ENCODE measurements at regions not wholly inside any gene's neighbourhood (a gene's known extent, or its start where the extent isn't known, plus 50 kb on each side); places are given as distances from the start of the nearest gene placed in this dataset.
A peak's percentile ranks its signal among the peaks of the same experiment; 100 is the strongest.

- BruUV-seq (replicated peaks) = no TSS peak
- CTCF ChIA-PET = no interaction called here
These were observed 67.4 kb upstream of the DSP start for GRCh38 chr6:7473805-7474719.

GRCh38 chr6:7475081-7475480 lies 66.4 kb upstream of the DSP start:
- Histone ChIP-seq H3K27ac (ENCODE audit: low read depth, low read length, poor library complexity, severe bottlenecking) (no peak overlapping the region), H3K27me3 (replicated peaks; ENCODE audit: insufficient read depth, low read depth, low read length, poor library complexity) (no peaks in the 10 kb centered on the region), H3K9me3 (ENCODE audit: low read depth, low read length, poor library complexity, severe bottlenecking) (no peaks in the 10 kb centered on the region), H3K4me1 (ENCODE audit: insufficient read depth, low read length, poor library complexity, severe bottlenecking) (no peaks in the 10 kb centered on the region), H3K36me3 (ENCODE audit: insufficient read depth, low read length, poor library complexity, severe bottlenecking) (no peaks in the 10 kb centered on the region), H3K4me3 (ENCODE audit: low read depth, low read length, poor library complexity, severe bottlenecking) (no peak overlapping the region)
- no TSS peak for BruUV-seq (replicated peaks)
- ChIA-PET CTCF (no interaction called here), POLR2A (ENCODE audit: low non-redundant PET) (no interaction called here)
- DNase-seq (ENCODE audit: low spot score) = no peak
- no peak for TF ChIP-seq CTCF (conservative IDR thresholded peaks at IDR 0.05; ENCODE audit: low read depth, low read length)
- no peak for TF ChIP-seq EZH2 (IDR thresholded peaks at IDR 0.05; ENCODE audit: borderline replicate concordance, low read depth, low read length, poor library complexity, severe bottlenecking)
- intact Hi-C loops (cut with micrococcal nuclease; ENCODE audit: unreplicated experiment) = no loop called here

More at GRCh38 chr6:7473805-7474719, 67.4 kb upstream of the DSP start:
- POLR2A ChIA-PET (ENCODE audit: low non-redundant PET) = no interaction called here
- Histone ChIP-seq H3K4me1 (ENCODE audit: insufficient read depth, low read length, poor library complexity, severe bottlenecking) (no peaks in the 10 kb centered on the region), H3K27ac (ENCODE audit: low read depth, low read length, poor library complexity, severe bottlenecking) (no peak overlapping the region), H3K4me3 (ENCODE audit: low read depth, low read length, poor library complexity, severe bottlenecking) (no peak overlapping the region), H3K9me3 (ENCODE audit: low read depth, low read length, poor library complexity, severe bottlenecking) (no peaks in the 10 kb centered on the region), H3K27me3 (replicated peaks; ENCODE audit: insufficient read depth, low read depth, low read length, poor library complexity) (no peaks in the 10 kb centered on the region), H3K36me3 (ENCODE audit: insufficient read depth, low read length, poor library complexity, severe bottlenecking) (no peaks in the 10 kb centered on the region)
- TF ChIP-seq EZH2 (IDR thresholded peaks at IDR 0.05; ENCODE audit: borderline replicate concordance, low read depth, low read length, poor library complexity, severe bottlenecking) (no peak), CTCF (conservative IDR thresholded peaks at IDR 0.05; ENCODE audit: low read depth, low read length) (no peak)
- intact Hi-C loops (cut with micrococcal nuclease; ENCODE audit: unreplicated experiment) = no loop called here
- no peak for DNase-seq (ENCODE audit: low spot score)

- no peaks in the 10 kb centered on the region for H3K36me3 ChIP-seq (ENCODE audit: insufficient read depth, low read length, poor library complexity, severe bottlenecking)
- ChIA-PET POLR2A (ENCODE audit: low non-redundant PET) (no interaction called here), CTCF (interaction anchor here (0.6 kb wide), 1 partner anchor 576 kb away, joined by 7 read pairs; no protein-coding TSS in a partner anchor)
- TF ChIP-seq CTCF (conservative IDR thresholded peaks at IDR 0.05; ENCODE audit: low read depth, low read length) (no peak), EZH2 (IDR thresholded peaks at IDR 0.05; ENCODE audit: borderline replicate concordance, low read depth, low read length, poor library complexity, severe bottlenecking) (no peak)
- no TSS peak for BruUV-seq (replicated peaks)
- no peak overlapping the region for H3K4me3 ChIP-seq (ENCODE audit: low read depth, low read length, poor library complexity, severe bottlenecking)
- intact Hi-C loops (cut with micrococcal nuclease; ENCODE audit: unreplicated experiment) = no loop called here
- no peaks in the 10 kb centered on the region for H3K9me3 ChIP-seq (ENCODE audit: low read depth, low read length, poor library complexity, severe bottlenecking)
- peak; percentile 34 for DNase-seq (ENCODE audit: low spot score)
- no peaks in the 10 kb centered on the region for H3K27me3 ChIP-seq (replicated peaks; ENCODE audit: insufficient read depth, low read depth, low read length, poor library complexity)
- no peaks in the 10 kb centered on the region for H3K4me1 ChIP-seq (ENCODE audit: insufficient read depth, low read length, poor library complexity, severe bottlenecking)
- H3K27ac ChIP-seq (ENCODE audit: low read depth, low read length, poor library complexity, severe bottlenecking) = no peak overlapping the region
These were observed 61.6 kb upstream of the DSP start for GRCh38 chr6:7479801-7480266.

All from A673 (cell line).